Neural cell (in vitro differentiated cells): ENCODE measurements at regions not wholly inside any gene's neighbourhood (a gene's known extent, or its start where the extent isn't known, plus 50 kb on each side); places are given as distances from the start of the nearest gene placed in this dataset.

Source experiments
- H2AFZ ChIP-seq: fragments of 200-600, 300-800 bp; sonication (generic), shearing (Covaris generic); 2 replicates; pipeline ENCODE4 v1.6.0; 2014; ENCODE audit warnings: low read depth, mild to moderate bottlenecking, antibody characterized with exemption, low read length, moderate library complexity
- H3F3A ChIP-seq: fragments of 200-600 bp; shearing (Covaris generic); 2 replicates; pipeline ENCODE4 v1.6.1; 2016; ENCODE audit warnings: mild to moderate bottlenecking, moderate library complexity, mixed read lengths, antibody characterized with exemption, low read length; ENCODE audit not compliant: insufficient read depth, poor library complexity, severe bottlenecking
- H3K27ac ChIP-seq: fragments of 200-600, 300-800 bp; sonication (generic), shearing (Covaris generic); 2 replicates; pipeline ENCODE4 v1.5.1; 2014; ENCODE audit warnings: mild to moderate bottlenecking, low read length, moderate library complexity
- H3K27me3 ChIP-seq: fragments of 300-800, 200-600 bp; sonication (generic), shearing (Covaris generic); 2 replicates; pipeline ENCODE4 v1.6.0; 2014; ENCODE audit warnings: mild to moderate bottlenecking, low read depth, low read length, moderate library complexity; ENCODE audit not compliant: insufficient read depth
- H3K36me3 ChIP-seq: fragments of 300-800, 200-600 bp; sonication (generic), shearing (Covaris generic); 2 replicates; pipeline ENCODE4 v1.5.1; 2014; ENCODE audit warnings: mild to moderate bottlenecking, antibody characterized with exemption, low read length, moderate library complexity; ENCODE audit not compliant: insufficient read depth
- H3K4me2 ChIP-seq: fragments of 300-800, 200-600 bp; sonication (generic), shearing (Covaris generic); 2 replicates; pipeline ENCODE4 v1.6.0; 2014; ENCODE audit warnings: mild to moderate bottlenecking, low read length
- H3K4me3 ChIP-seq: fragments of 300-800, 200-600 bp; sonication (generic), shearing (Covaris generic); 2 replicates; pipeline ENCODE4 v1.5.1; 2014; ENCODE audit warnings: mild to moderate bottlenecking, low read length, moderate library complexity
- H3K79me2 ChIP-seq: fragments of 200-600 bp; shearing (Covaris generic); replicated peaks from 2 replicates; pipeline ENCODE4 v1.6.0; 2014; ENCODE audit warnings: mild to moderate bottlenecking, low read length, moderate library complexity; ENCODE audit not compliant: insufficient read depth
- H3K9ac ChIP-seq: fragments of 300-800, 200-600 bp; sonication (generic), shearing (Covaris generic); 2 replicates; pipeline ENCODE4 v1.6.1; 2016; ENCODE audit warnings: mild to moderate bottlenecking, low read length, mixed read lengths
- H3K9me2 ChIP-seq: fragments of 200-600 bp; shearing (Covaris generic); 2 replicates; pipeline ENCODE4 v1.6.1; 2016; ENCODE audit warnings: mild to moderate bottlenecking, low read length, mixed read lengths; ENCODE audit not compliant: insufficient read depth
- H3K9me3 ChIP-seq: fragments of 200-600, 300-800 bp; sonication (generic), shearing (Covaris generic); 2 replicates; pipeline ENCODE4 v1.6.1; 2016; ENCODE audit warnings: mild to moderate bottlenecking, mixed run types, low read length, moderate library complexity, mixed read lengths
- H4K20me1 ChIP-seq: fragments of 200-600 bp; shearing (Covaris generic); 2 replicates; pipeline ENCODE4 v1.6.1; 2016; ENCODE audit warnings: mild to moderate bottlenecking, mixed run types; ENCODE audit not compliant: insufficient read depth
- EP300 ChIP-seq: fragments of 450-650 bp; conservative IDR thresholded peaks from 2 replicates; pipeline ENCODE4 v1.6.1; 2014; ENCODE audit warnings: antibody characterized with exemption, mild to moderate bottlenecking, moderate library complexity; ENCODE audit not compliant: poor library complexity, severe bottlenecking
- EZH2 ChIP-seq: fragments of 200-600, 300-800 bp; shearing (Covaris generic), sonication (generic); IDR thresholded peaks from 2 replicates; pipeline ENCODE4 v1.6.1; 2014; ENCODE audit warnings: antibody characterized with exemption, low read length, borderline replicate concordance, mild to moderate bottlenecking; ENCODE audit not compliant: insufficient read depth, poor library complexity, severe bottlenecking
- MXI1 ChIP-seq: fragments of 450-650 bp; conservative IDR thresholded peaks from 2 replicates; pipeline ENCODE4 v1.6.1; 2014; ENCODE audit warnings: antibody characterized with exemption, mild to moderate bottlenecking; ENCODE audit not compliant: poor library complexity, severe bottlenecking
- POLR2AphosphoS5 ChIP-seq: IDR thresholded peaks from 2 replicates; pipeline ENCODE4 v1.6.1; 2012
- RAD21 ChIP-seq: fragments of 450-650 bp; conservative IDR thresholded peaks from 2 replicates; pipeline ENCODE4 v1.6.1; 2014; ENCODE audit warnings: antibody characterized with exemption, mild to moderate bottlenecking, moderate library complexity
- SMC3 ChIP-seq: fragments of 450-650 bp; conservative IDR thresholded peaks from 2 replicates; pipeline ENCODE4 v1.6.1; 2014; ENCODE audit warnings: antibody characterized with exemption, mild to moderate bottlenecking, moderate library complexity; ENCODE audit not compliant: poor library complexity
- TAF1 ChIP-seq: IDR thresholded peaks from 2 replicates; pipeline ENCODE4 v1.6.1; 2012; ENCODE audit warnings: low read depth
- TF ChIP-seq, protein P1 (sequence below): fragments of 450-650 bp; IDR thresholded peaks from 2 replicates; pipeline ENCODE4 v1.5.1; 2014; ENCODE audit warnings: antibody characterized with exemption, mild to moderate bottlenecking, moderate library complexity; ENCODE audit not compliant: poor library complexity, severe bottlenecking
- TF ChIP-seq, protein P2 (sequence below): IDR thresholded peaks from 2 replicates; pipeline ENCODE4 v1.6.1; 2012; ENCODE audit warnings: borderline replicate concordance

DNA sequence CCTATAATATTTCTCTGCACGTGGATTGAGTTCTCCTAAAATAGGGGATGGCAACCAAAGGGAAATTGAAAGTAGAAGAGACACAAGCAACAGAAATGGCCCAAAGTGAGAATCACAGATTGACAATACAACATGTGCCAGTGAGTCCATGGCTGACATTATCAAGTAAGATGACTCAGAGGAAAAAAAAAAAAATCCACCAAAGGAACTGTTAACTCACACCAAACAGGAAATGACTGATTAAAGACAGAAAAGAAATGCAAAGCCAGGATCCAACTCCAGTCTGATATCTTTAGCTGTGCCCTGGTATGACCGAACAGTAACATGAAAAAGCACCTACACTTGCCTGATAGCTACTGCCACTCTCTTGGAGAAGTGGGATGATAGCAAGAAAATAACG, 485.0 kb downstream of the PRKD1 start:
- Histone ChIP-seq H3F3A (no peaks in the 10 kb centered on the region), H3K27ac (no peak overlapping the region), H2AFZ (no peak overlapping the region), H3K4me3 (no peak overlapping the region), H3K4me2 (no peak overlapping the region), H3K9ac (no peak overlapping the region), H3K79me2 (no peaks in the 10 kb centered on the region), H3K9me2 (no peaks in the 10 kb centered on the region), H3K36me3 (no peaks in the 10 kb centered on the region), H3K27me3 (no peaks in the 10 kb centered on the region), H4K20me1 (no peaks in the 10 kb centered on the region), H3K9me3 (no peaks in the 10 kb centered on the region)
- TF ChIP-seq EZH2 (no peak), RAD21 (no peak), SMC3 (no peak), MXI1 (no peak), TAF1 (no peak), EP300 (no peak), POLR2AphosphoS5 (no peak)
- TF ChIP-seq, protein P1, sequence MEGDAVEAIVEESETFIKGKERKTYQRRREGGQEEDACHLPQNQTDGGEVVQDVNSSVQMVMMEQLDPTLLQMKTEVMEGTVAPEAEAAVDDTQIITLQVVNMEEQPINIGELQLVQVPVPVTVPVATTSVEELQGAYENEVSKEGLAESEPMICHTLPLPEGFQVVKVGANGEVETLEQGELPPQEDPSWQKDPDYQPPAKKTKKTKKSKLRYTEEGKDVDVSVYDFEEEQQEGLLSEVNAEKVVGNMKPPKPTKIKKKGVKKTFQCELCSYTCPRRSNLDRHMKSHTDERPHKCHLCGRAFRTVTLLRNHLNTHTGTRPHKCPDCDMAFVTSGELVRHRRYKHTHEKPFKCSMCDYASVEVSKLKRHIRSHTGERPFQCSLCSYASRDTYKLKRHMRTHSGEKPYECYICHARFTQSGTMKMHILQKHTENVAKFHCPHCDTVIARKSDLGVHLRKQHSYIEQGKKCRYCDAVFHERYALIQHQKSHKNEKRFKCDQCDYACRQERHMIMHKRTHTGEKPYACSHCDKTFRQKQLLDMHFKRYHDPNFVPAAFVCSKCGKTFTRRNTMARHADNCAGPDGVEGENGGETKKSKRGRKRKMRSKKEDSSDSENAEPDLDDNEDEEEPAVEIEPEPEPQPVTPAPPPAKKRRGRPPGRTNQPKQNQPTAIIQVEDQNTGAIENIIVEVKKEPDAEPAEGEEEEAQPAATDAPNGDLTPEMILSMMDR: no peak
- TF ChIP-seq, protein P2, sequence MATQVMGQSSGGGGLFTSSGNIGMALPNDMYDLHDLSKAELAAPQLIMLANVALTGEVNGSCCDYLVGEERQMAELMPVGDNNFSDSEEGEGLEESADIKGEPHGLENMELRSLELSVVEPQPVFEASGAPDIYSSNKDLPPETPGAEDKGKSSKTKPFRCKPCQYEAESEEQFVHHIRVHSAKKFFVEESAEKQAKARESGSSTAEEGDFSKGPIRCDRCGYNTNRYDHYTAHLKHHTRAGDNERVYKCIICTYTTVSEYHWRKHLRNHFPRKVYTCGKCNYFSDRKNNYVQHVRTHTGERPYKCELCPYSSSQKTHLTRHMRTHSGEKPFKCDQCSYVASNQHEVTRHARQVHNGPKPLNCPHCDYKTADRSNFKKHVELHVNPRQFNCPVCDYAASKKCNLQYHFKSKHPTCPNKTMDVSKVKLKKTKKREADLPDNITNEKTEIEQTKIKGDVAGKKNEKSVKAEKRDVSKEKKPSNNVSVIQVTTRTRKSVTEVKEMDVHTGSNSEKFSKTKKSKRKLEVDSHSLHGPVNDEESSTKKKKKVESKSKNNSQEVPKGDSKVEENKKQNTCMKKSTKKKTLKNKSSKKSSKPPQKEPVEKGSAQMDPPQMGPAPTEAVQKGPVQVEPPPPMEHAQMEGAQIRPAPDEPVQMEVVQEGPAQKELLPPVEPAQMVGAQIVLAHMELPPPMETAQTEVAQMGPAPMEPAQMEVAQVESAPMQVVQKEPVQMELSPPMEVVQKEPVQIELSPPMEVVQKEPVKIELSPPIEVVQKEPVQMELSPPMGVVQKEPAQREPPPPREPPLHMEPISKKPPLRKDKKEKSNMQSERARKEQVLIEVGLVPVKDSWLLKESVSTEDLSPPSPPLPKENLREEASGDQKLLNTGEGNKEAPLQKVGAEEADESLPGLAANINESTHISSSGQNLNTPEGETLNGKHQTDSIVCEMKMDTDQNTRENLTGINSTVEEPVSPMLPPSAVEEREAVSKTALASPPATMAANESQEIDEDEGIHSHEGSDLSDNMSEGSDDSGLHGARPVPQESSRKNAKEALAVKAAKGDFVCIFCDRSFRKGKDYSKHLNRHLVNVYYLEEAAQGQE: no peak

DNA sequence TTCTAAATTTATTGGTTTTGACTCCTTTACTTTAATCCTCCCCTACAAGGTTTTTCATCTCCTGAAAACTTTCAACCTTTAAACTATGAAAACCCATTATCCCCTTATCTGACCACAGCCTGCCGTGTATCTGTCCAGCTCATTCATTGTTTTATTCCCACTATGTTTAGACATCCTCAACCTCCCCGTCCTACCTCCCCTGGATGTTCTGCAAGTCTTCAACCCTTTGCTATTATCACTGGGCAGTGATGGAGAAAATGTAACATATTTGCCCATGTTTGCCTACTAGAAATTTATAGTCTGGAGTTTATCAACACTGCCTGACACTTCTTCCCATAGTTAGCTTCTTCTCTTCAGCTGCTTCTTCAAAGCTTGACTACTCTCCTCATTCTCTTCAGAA, 483.4 kb downstream of the PRKD1 start:
- Histone ChIP-seq H3F3A (no peaks in the 10 kb centered on the region), H3K79me2 (no peaks in the 10 kb centered on the region), H3K4me2 (no peak overlapping the region), H4K20me1 (no peaks in the 10 kb centered on the region), H2AFZ (no peak overlapping the region), H3K36me3 (no peaks in the 10 kb centered on the region), H3K9me2 (no peaks in the 10 kb centered on the region), H3K4me3 (no peak overlapping the region), H3K27ac (no peak overlapping the region), H3K9me3 (no peaks in the 10 kb centered on the region), H3K27me3 (no peaks in the 10 kb centered on the region), H3K9ac (no peak overlapping the region)
- TF ChIP-seq EP300 (no peak), RAD21 (no peak), EZH2 (no peak), TAF1 (no peak), MXI1 (no peak), SMC3 (no peak), POLR2AphosphoS5 (no peak)
- TF ChIP-seq, protein P1: no peak
- TF ChIP-seq, protein P2: no peak
